ENCODE measurements at regions not wholly inside any gene's neighbourhood (a gene's known extent, or its start where the extent isn't known, plus 50 kb on each side); places are given as distances from the start of the nearest gene placed in this dataset.

DNA sequence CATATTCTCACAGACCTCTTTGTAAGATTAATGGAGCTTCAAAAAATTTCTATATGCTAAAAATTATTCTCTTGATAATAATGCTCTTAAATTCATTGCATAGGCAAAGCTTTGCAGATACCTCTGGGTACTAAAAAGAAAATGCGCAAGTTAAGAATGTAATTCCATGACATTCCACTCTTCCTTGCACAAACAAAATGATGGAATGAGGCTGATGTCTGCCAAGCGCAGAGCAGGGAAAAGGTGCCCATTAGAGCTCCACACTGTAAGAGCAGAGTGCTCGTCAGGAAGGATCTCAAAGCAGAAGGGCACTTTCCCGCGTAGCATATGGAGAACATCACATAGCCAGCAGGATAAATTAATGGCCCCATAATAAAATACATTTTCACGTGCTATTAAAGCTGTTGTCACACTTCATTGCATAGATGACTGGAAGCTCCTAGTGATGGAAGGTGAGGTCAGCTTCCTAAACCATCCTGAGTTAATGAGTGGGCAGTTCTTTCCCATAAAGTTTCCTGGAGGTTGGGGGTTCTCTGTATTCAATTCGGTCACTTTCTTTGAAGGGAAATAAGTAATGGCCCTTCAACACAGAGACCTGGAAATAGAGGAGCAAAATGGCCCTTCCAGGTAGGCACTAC lies 1058.9 kb downstream of the GALC start:
- intact Hi-C loops (cut with micrococcal nuclease; ENCODE audit: unreplicated experiment) = no loop called here
- Histone ChIP-seq H3K27ac (ENCODE audit: low read depth, low read length, poor library complexity, severe bottlenecking) (no peak overlapping the region), H3K9me3 (ENCODE audit: low read depth, low read length, poor library complexity, severe bottlenecking) (no peaks in the 10 kb centered on the region), H3K27me3 (replicated peaks; ENCODE audit: insufficient read depth, low read depth, low read length, poor library complexity) (no peaks in the 10 kb centered on the region), H3K4me3 (ENCODE audit: low read depth, low read length, poor library complexity, severe bottlenecking) (no peak overlapping the region), H3K36me3 (ENCODE audit: insufficient read depth, low read length, poor library complexity, severe bottlenecking) (no peaks in the 10 kb centered on the region), H3K4me1 (ENCODE audit: insufficient read depth, low read length, poor library complexity, severe bottlenecking) (no peaks in the 10 kb centered on the region)
- TF ChIP-seq EZH2 (IDR thresholded peaks at IDR 0.05; ENCODE audit: borderline replicate concordance, low read depth, low read length, poor library complexity, severe bottlenecking) (no peak), CTCF (conservative IDR thresholded peaks at IDR 0.05; ENCODE audit: low read depth, low read length) (no peak)
- DNase-seq (ENCODE audit: low spot score) = no peak
- ChIA-PET POLR2A (ENCODE audit: low non-redundant PET) (no interaction called here), CTCF (no interaction called here)
- no TSS peak for BruUV-seq (replicated peaks)

DNA sequence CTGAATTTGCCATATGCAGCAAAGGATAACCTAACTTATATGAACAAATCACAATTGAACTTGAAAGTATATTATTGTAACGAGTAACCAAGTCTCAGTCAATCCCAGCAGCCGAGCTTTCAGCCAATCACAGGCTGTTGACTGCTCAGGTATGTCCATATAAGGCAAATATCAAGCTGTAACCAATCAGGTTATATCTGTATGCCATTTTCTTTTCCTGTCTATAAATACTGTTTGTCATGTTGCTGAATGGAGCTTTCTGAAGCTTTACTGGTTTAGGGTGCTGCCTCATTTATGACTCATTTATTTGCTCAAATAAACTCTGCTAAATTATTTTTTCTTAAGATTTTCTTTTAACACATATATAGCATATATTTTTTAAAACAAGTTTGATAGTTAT lies 1059.5 kb downstream of the GALC start:
- H3K4me3 ChIP-seq (ENCODE audit: low read depth, low read length, poor library complexity, severe bottlenecking) = no peak overlapping the region
- H3K4me1 ChIP-seq (ENCODE audit: insufficient read depth, low read length, poor library complexity, severe bottlenecking) = no peaks in the 10 kb centered on the region
- POLR2A ChIA-PET (ENCODE audit: low non-redundant PET) = no interaction called here
- TF ChIP-seq EZH2 (IDR thresholded peaks at IDR 0.05; ENCODE audit: borderline replicate concordance, low read depth, low read length, poor library complexity, severe bottlenecking) (no peak), CTCF (conservative IDR thresholded peaks at IDR 0.05; ENCODE audit: low read depth, low read length) (no peak)
- DNase-seq (ENCODE audit: low spot score) = no peak
- no peak overlapping the region for H3K27ac ChIP-seq (ENCODE audit: low read depth, low read length, poor library complexity, severe bottlenecking)
- intact Hi-C loops (cut with micrococcal nuclease; ENCODE audit: unreplicated experiment) = no loop called here
- no peaks in the 10 kb centered on the region for H3K27me3 ChIP-seq (replicated peaks; ENCODE audit: insufficient read depth, low read depth, low read length, poor library complexity)
- no TSS peak for BruUV-seq (replicated peaks)
- H3K36me3 ChIP-seq (ENCODE audit: insufficient read depth, low read length, poor library complexity, severe bottlenecking) = no peaks in the 10 kb centered on the region
- no peaks in the 10 kb centered on the region for H3K9me3 ChIP-seq (ENCODE audit: low read depth, low read length, poor library complexity, severe bottlenecking)
- CTCF ChIA-PET = no interaction called here

DNA sequence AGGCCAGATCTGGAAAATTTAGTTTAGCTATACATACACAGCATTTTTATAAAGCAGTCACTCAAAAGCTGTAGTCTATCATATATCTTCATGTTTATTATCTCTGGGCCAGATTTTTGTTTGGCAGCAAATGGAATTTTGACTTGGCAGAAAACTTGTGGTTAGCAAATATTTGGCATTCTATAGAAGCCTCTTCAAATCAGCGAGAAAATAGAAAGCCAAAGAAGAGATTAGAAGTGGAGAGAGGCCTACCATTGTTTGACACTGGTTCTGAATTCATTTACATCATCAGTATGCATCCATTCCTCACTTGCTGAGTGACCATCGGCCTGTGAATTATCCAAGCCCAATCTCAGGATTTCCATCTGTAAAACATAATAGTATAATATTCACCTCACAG lies 1077.6 kb downstream of the GALC start:
- H3K9me3 ChIP-seq (ENCODE audit: low read depth, low read length, poor library complexity, severe bottlenecking) = no peaks in the 10 kb centered on the region
- H3K27ac ChIP-seq (ENCODE audit: low read depth, low read length, poor library complexity, severe bottlenecking) = no peak overlapping the region
- POLR2A ChIA-PET (ENCODE audit: low non-redundant PET) = interaction anchor here (0.6 kb wide), 2 partner anchors 10 to 42 kb away, joined by 3 to 5 read pairs; no protein-coding TSS in a partner anchor
- no peak for DNase-seq (ENCODE audit: low spot score)
- no peaks in the 10 kb centered on the region for H3K36me3 ChIP-seq (ENCODE audit: insufficient read depth, low read length, poor library complexity, severe bottlenecking)
- H3K27me3 ChIP-seq (replicated peaks; ENCODE audit: insufficient read depth, low read depth, low read length, poor library complexity) = no peaks in the 10 kb centered on the region
- H3K4me1 ChIP-seq (ENCODE audit: insufficient read depth, low read length, poor library complexity, severe bottlenecking) = no peaks in the 10 kb centered on the region
- no peak for TF ChIP-seq CTCF (conservative IDR thresholded peaks at IDR 0.05; ENCODE audit: low read depth, low read length)
- TF ChIP-seq EZH2 (IDR thresholded peaks at IDR 0.05; ENCODE audit: borderline replicate concordance, low read depth, low read length, poor library complexity, severe bottlenecking) = no peak
- BruUV-seq (replicated peaks) = no TSS peak
- CTCF ChIA-PET = no interaction called here
- intact Hi-C loops (cut with micrococcal nuclease; ENCODE audit: unreplicated experiment) = no loop called here
- no peak overlapping the region for H3K4me3 ChIP-seq (ENCODE audit: low read depth, low read length, poor library complexity, severe bottlenecking)
